Smooth muscle cell (in vitro differentiated cells): ENCODE measurements at regions not wholly inside any gene's neighbourhood (a gene's known extent, or its start where the extent isn't known, plus 50 kb on each side); places are given as distances from the start of the nearest gene placed in this dataset.

Source experiments
- DNase-seq: peaks from one replicate; lab custom pipeline; 2025; ENCODE audit not compliant: unreplicated experiment; lab: John Stamatoyannopoulos, UW
- H2AFZ ChIP-seq: fragments of 200-600 bp; sonication (generic); 2 replicates; pipeline ENCODE4 v1.6.0; 2016; ENCODE audit warnings: antibody characterized with exemption, low read depth, mild to moderate bottlenecking
- H3F3A ChIP-seq: fragments of 200-600 bp; sonication (generic); 2 replicates; pipeline ENCODE4 v1.6.0; 2017; ENCODE audit warnings: antibody characterized with exemption, low read depth
- H3K27ac ChIP-seq: fragments of 200-600 bp; sonication (generic); 2 replicates; pipeline ENCODE4 v1.5.1; 2016; ENCODE audit warnings: low read depth, mild to moderate bottlenecking
- H3K27me3 ChIP-seq: fragments of 200-600 bp; sonication (generic); 2 replicates; pipeline ENCODE4 v1.6.1; 2016; ENCODE audit warnings: low read depth, mild to moderate bottlenecking
- H3K36me3 ChIP-seq: fragments of 200-600 bp; sonication (generic); 2 replicates; pipeline ENCODE4 v1.5.1; 2016; ENCODE audit warnings: low read depth
- H3K4me1 ChIP-seq: fragments of 200-600 bp; sonication (generic); 2 replicates; pipeline ENCODE4 v1.5.1; 2016; ENCODE audit warnings: low read depth
- H3K4me2 ChIP-seq: fragments of 200-600 bp; sonication (generic); 2 replicates; pipeline ENCODE4 v1.6.0; 2016; ENCODE audit warnings: mild to moderate bottlenecking
- H3K4me3 ChIP-seq: fragments of 200-600 bp; sonication (generic); 2 replicates; pipeline ENCODE4 v1.5.1; 2016; ENCODE audit warnings: mild to moderate bottlenecking
- H3K79me2 ChIP-seq: fragments of 200-600 bp; sonication (generic); 2 replicates; pipeline ENCODE4 v1.6.0; 2016; ENCODE audit warnings: low read depth, mild to moderate bottlenecking
- H3K9ac ChIP-seq: fragments of 200-600 bp; sonication (generic); 2 replicates; pipeline ENCODE4 v1.6.0; 2016; ENCODE audit warnings: low read depth
- H3K9me3 ChIP-seq: fragments of 200-600 bp; sonication (generic); replicated peaks from 2 replicates; pipeline ENCODE4 v1.5.1; 2016; ENCODE audit warnings: low read depth
- H4K20me1 ChIP-seq: fragments of 200-600 bp; sonication (generic); 2 replicates; pipeline ENCODE4 v1.6.0; 2016; ENCODE audit warnings: low read depth
- CTCF ChIP-seq: fragments of 200-600 bp; sonication (generic); IDR thresholded peaks from 2 replicates; pipeline ENCODE4 v1.5.1; 2017; ENCODE audit warnings: borderline replicate concordance, mild to moderate bottlenecking, antibody characterized with exemption; ENCODE audit not compliant: insufficient read depth, poor library complexity, severe bottlenecking
- WGBS: methylation state at CpG from one replicate; pipeline ENCODE4 v1.1.7; 2016; ENCODE audit warnings: low lambda C conversion rate; 5-methylcytosine and 5-hydroxymethylcytosine counted together

GRCh38 chr6:50539447-50539846 is 173.9 kb upstream of the TFAP2D start:
- no peak overlapping the region for H3K27ac ChIP-seq
- peak overlapping the region; percentile 60 for H2AFZ ChIP-seq
- H3K9me3 ChIP-seq: no peaks in the 10 kb centered on the region
- no peak for TF ChIP-seq CTCF
- 77% methylated on average over 1 of the region's 1 CpG for WGBS
- no peak for DNase-seq
- H3K36me3 ChIP-seq: no peaks in the 10 kb centered on the region
- no peaks in the 10 kb centered on the region for H4K20me1 ChIP-seq
- no peaks in the 10 kb centered on the region for H3K4me1 ChIP-seq
- H3K9ac ChIP-seq: no peak overlapping the region
- H3K27me3 ChIP-seq: no peaks in the 10 kb centered on the region
- H3K4me3 ChIP-seq: no peak overlapping the region
- no peak overlapping the region for H3K4me2 ChIP-seq
- no peaks in the 10 kb centered on the region for H3K79me2 ChIP-seq
- no peaks in the 10 kb centered on the region for H3F3A ChIP-seq

- H3K9me3 ChIP-seq: no peaks in the 10 kb centered on the region
- H3K4me3 ChIP-seq: no peak overlapping the region
- no peaks in the 10 kb centered on the region for H4K20me1 ChIP-seq
- H3K27me3 ChIP-seq: no peaks in the 10 kb centered on the region
- no peaks in the 10 kb centered on the region for H3K4me1 ChIP-seq
- TF ChIP-seq CTCF: no peak
- H3K4me2 ChIP-seq: no peak overlapping the region
- no peaks in the 10 kb centered on the region for H3K79me2 ChIP-seq
- no peaks in the 10 kb centered on the region for H3K36me3 ChIP-seq
- no peak for DNase-seq
- WGBS: 100% methylated on average over 2 of the region's 2 CpGs
- no peak overlapping the region for H3K27ac ChIP-seq
- no peaks in the 10 kb centered on the region for H3F3A ChIP-seq
- no peak overlapping the region for H2AFZ ChIP-seq
- H3K9ac ChIP-seq: no peak overlapping the region
Observed at GRCh38 chr6:50541941-50542340, 171.4 kb upstream of the TFAP2D start.

DNA sequence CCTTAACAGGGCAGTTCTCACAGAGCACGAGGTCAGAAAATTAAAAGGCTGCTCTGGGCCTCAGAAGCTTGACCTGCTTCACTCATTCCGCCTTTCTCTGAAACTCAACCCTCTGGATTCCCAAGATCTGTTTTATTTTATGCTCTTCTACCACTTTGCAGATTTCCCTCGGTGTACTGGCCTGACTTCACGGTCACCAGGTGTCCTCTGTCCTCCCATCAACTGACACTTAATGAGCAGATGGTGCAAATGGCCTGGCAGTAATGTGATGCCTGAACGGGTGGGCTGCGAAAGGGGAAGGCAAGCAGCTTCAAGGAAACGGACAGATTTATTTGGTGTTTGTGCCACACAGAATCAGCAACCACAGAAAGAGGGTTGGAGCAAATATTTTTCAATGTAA is 169.7 kb upstream of the TFAP2D start:
- H2AFZ ChIP-seq: no peak overlapping the region
- TF ChIP-seq CTCF: no peak
- no peak overlapping the region for H3K9ac ChIP-seq
- no peak overlapping the region for H3K27ac ChIP-seq
- no peaks in the 10 kb centered on the region for H4K20me1 ChIP-seq
- no peak for DNase-seq
- H3K4me3 ChIP-seq: no peak overlapping the region
- WGBS: 81% methylated on average over 7 of the region's 7 CpGs
- no peaks in the 10 kb centered on the region for H3K36me3 ChIP-seq
- no peaks in the 10 kb centered on the region for H3K27me3 ChIP-seq
- no peaks in the 10 kb centered on the region for H3F3A ChIP-seq
- no peaks in the 10 kb centered on the region for H3K79me2 ChIP-seq
- H3K4me2 ChIP-seq: no peak overlapping the region
- no peaks in the 10 kb centered on the region for H3K9me3 ChIP-seq
- no peaks in the 10 kb centered on the region for H3K4me1 ChIP-seq

DNA sequence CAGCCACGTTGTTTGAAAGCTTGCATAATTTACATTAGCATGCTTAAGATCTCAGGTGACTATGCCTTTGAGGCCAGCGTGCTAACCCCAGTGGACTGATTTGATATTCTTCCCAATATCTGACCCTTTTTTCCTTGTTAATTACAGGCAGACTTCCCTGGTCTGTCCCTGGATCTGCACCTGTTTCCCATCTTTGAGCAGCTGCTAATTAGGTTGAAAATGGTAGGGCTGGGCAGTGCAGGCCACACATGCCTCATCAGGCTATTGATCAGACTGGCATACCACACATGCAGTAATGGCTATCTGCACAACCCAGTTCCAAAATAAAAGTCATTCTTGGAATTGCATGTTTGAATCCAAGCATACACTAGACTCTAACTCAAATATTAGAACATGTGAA is 164.3 kb upstream of the TFAP2D start:
- H2AFZ ChIP-seq: no peak overlapping the region
- H3K9me3 ChIP-seq: no peaks in the 10 kb centered on the region
- H3K4me1 ChIP-seq: no peaks in the 10 kb centered on the region
- H3K36me3 ChIP-seq: no peaks in the 10 kb centered on the region
- no peak overlapping the region for H3K9ac ChIP-seq
- no peak overlapping the region for H3K4me3 ChIP-seq
- no peak for DNase-seq
- H3K27ac ChIP-seq: no peak overlapping the region
- no peak for TF ChIP-seq CTCF
- no peak overlapping the region for H3K4me2 ChIP-seq
- H3K79me2 ChIP-seq: no peaks in the 10 kb centered on the region
- 60% methylated on average over 2 of the region's 2 CpGs for WGBS
- no peaks in the 10 kb centered on the region for H4K20me1 ChIP-seq
- no peaks in the 10 kb centered on the region for H3F3A ChIP-seq
- no peaks in the 10 kb centered on the region for H3K27me3 ChIP-seq
